GM21529 (cell line): ENCODE measurements at regions not wholly inside any gene's neighbourhood (a gene's known extent, or its start where the extent isn't known, plus 50 kb on each side); places are given as distances from the start of the nearest gene placed in this dataset.
"Not testable (repeated sequence)": the region's sequence is repeated elsewhere in the genome, so short reads cannot be mapped to it uniquely, and the experiment has no call there.

ENCODE experiments used
- ATAC-seq: cut with Tn5 transposase; IDR thresholded peaks from one replicate; pipeline ENCODE4 v1.9.1; 2021; ENCODE audit not compliant: unreplicated experiment

GRCh38 chr13:111064661-111065060, 50.4 kb upstream of the ARHGEF7 start:
- ATAC-seq: no peak

DNA sequence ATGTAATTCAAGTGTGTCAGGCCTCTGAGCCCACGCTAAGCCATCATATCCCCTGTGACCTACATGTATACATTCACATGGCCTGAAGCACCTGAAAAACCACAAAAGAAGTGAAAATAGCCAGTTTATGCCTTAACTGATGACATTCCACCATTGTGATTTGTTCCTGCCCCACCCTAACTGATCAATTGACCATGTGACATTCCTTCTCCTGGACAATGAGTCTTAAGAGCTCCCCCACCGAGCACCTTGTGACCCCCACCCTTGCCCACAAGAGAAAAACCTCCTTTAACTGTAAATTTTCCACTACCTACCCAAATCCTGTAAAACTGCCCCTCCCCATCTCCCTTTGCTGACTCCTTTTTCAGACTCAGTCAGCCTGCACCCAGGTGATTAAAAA, 52.1 kb upstream of the ARHGEF7 start:
- ATAC-seq: no peak

- no peak for ATAC-seq
Observed at GRCh38 chr13:111062305-111062704, 52.8 kb upstream of the ARHGEF7 start.

DNA sequence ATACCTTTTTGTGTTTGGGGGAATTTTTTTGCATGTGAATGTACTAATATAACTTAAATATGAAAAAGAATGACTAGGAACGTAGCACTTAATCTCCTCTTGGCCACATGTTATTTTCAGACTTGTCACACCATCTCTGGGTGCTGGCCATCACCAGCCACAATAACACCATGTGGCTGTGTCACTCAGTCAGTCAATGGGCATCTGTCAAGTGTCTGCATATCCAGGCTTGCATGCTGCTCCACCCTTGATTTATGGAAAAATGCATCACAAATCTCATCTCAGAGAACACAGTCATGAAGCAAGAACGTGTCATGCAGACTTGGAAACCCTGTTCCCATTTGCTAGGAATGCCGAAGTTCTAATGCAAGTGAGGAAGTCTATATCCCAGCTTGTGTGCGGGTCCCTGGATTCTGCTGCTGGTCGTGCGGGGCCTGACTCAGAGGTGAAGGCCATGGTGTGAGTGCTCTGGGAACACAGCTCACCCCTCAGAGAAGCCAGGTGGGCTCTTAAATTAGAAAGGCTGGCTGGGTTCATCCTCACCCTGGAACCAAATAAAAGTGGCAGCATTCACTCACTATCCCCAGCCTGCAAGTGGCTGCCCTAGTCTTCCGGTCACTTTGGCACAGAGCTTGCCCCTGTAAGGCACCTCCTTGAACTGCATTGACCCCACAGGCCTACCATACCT, 53.6 kb upstream of the ARHGEF7 start:
- no peak for ATAC-seq

- ATAC-seq: no peak
Observed at GRCh38 chr13:111060237-111060919, 54.7 kb upstream of the ARHGEF7 start.

DNA sequence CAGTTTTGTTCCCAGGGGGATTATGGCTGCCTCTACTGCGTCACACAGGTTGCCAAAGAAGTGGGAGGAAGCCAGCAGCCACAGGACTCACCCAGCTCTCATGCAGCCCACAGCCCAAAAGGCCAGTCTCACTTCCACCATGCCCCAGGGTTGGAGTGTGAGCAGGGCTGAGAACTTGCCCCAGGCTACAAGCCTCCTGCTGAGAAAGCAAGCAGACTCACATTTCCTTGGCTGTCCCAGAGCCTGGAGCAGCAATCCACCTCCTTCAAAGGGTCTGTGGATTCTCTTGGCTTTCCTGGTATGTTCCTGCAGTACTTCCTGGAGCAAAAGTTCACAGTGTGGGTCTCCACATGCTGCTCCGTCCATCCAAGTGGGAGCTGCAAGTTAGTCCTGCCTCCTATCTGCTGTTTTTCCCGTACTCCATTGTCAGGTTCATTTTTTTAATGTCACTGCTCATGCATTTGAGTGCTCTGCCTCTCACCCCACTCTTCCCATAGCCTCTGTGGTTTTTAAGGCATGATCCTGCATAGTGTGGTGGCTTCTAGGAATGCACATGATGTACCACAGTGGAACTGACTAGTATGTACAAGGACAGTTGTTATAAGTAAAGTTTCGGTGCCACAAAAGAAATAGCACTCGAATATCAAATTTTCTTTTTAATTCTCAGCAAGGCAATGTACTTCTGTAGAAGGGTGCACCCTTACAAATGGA, 56.2 kb upstream of the ARHGEF7 start:
- no peak for ATAC-seq

DNA sequence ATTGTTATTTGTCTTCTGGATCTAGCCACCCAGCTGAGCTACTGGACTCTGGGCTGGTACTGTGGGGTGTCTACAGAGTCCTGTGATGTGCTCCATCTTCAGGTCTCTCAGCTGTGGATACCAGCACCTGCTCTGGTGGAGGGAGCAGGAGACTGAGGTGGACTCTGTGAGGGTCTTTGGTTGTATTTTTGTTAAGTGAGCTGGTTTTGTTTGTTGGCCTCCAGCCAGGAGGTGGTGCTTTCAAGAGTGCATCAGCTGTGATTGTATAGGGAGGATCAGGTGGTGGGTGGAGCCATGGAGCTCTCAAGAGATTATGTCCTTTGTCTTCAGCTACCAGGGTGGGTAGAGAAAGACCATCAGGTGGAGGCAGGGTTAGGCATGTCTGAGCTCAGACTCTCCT, 56.8 kb upstream of the ARHGEF7 start:
- ATAC-seq: not testable (repeated sequence)

GRCh38 chr13:111051726-111052232, 63.3 kb upstream of the ARHGEF7 start:
- ATAC-seq: not testable (repeated sequence)

- no peak for ATAC-seq
Observed at GRCh38 chr13:111051041-111051725, 63.9 kb upstream of the ARHGEF7 start.

DNA sequence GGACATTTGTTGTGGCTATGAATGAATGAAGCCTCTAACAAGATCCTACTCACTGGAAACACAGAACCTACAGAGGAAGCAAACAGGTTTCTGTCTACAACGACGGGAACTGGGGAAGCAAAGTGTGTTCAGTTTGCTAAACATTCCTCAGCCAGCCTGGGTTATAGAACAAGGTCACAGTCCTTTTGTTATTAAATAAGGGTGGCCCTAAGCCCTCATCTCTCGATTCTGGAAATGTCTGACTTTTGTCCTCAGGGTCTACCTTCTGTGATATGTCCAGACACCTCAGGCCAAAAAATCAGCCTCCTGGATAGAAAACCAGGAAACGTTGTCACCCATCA, 64.6 kb upstream of the ARHGEF7 start:
- ATAC-seq: no peak

GRCh38 chr13:111049791-111050538, 65.1 kb upstream of the ARHGEF7 start:
- ATAC-seq: no peak

DNA sequence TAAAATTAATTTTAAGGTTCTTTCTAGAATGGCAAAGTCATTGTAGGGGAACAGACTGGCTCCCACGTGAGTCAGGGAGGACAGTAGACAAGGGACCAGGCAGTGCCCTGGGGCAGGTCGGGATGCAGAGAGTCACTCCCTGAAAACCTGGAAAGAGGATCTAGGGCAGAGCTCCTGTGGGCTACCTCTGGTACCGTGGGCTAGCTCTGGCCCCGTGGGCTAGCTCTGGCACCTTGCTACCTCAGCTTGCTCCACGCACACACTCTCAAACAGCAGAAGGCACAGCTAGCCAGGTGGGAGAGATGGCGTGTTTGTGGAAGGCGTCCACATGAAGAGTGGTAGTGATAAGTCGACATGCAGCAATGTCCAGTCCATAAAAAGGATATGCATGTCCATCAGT, 66.7 kb upstream of the ARHGEF7 start:
- ATAC-seq: no peak

- ATAC-seq: peak; percentile 49
Observed at GRCh38 chr13:111047326-111047725, 67.8 kb upstream of the ARHGEF7 start.

DNA sequence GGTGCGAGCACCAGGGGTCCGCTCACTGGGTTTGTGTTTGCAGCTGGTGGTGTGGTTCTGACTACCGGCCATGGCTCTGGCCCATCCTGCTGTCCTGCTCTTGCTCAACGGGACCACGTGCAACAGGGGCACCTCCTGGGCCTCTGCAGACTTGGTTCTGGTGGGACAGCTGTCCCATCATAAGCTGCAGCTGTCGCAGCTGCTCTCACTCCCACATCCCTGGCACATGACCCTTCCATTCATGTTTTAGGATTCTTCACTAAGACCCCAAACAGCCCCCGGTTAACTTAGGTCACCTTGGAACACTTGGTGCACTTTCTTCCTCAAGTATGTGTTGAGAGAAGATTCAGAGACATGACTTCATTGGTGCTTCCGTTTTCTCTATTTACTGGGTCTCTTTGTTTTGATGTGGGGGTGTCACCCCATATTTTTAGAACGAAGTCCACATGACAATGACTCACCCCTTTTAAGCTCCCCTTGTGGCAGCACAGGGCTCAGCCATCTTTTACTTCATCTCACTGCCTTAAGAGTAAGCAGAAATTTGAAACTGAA, 68.4 kb upstream of the ARHGEF7 start:
- peak; percentile 81 for ATAC-seq

- ATAC-seq: no peak
Observed at GRCh38 chr13:111045170-111045569, 69.9 kb upstream of the ARHGEF7 start.

- ATAC-seq: no peak
Observed at GRCh38 chr13:111044087-111044830, 70.9 kb upstream of the ARHGEF7 start.

GRCh38 chr13:111043575-111043982, 71.5 kb upstream of the ARHGEF7 start:
- no peak for ATAC-seq

- no peak for ATAC-seq
Observed at GRCh38 chr13:111042661-111043226, 72.4 kb upstream of the ARHGEF7 start.

- no peak for ATAC-seq
Observed at GRCh38 chr13:111040830-111041229, 74.3 kb upstream of the ARHGEF7 start.
